ENCODE measurements at regions not wholly inside any gene's neighbourhood (a gene's known extent, or its start where the extent isn't known, plus 50 kb on each side); places are given as distances from the start of the nearest gene placed in this dataset.

DNA sequence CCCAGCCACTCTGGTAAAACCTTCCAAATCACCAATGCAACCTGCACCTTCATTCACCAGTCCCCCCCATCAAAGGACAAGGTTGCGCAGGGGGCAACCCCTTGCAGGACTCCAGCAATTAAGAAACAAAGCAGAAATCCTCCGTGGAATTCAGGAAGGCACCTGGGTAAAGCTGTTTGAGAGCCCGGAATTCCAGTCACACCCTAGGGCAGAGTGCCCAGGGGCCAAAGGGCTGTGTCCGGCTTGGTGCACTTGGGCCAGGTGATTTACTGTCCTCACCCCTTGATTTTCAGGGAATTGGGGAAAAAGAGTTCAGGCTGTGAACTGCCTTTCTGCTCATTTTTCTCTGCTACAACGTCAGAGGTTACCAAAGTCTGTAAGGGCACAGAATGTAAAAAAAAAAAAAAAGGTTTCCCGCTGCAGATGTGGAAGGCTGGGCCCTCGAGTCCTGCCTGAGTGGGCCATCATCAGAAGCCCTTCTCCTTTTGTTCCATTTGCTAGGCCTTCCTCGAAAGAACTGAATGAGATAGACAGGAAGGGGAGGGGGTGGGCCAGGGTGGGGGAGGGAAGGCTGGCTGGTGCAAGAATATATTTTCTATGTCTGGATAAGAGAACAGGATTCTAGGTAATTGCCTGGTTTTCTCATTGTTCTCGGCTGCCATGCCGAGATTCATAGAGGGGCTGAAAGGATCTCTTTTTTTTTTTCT is 266.5 kb upstream of the PSMD7 start:
- no peak for DNase-seq

DNA sequence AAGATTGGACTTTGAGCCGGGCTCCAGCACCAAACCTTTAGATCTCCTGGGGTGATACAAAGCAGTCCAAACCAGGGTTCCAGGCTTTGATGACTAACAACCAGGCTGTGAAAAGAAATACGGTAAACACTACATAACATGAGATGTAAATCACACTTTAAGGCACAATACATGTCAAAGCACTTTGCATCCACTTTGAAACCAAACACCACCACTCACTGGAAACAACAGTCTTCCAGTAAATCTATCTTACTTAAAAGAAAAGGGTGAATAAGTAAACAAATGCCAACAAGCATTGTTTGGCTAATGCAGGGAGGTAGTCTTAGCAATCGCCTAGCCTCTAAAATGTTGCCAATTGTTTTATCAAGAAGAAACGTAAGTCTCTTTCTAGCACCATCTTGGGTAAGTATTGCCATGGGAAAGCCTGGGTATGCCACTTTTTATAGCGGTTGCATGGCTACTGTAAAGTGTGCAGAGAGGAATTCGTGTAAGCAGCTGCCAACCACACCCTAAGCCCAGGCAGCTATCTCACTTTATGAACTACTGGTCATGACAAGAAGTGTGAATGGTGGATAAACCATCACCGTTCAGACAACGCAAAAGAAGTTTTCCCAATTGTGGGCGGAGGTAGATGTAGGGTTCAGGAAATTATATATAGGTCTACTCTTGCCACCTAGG is 267.4 kb upstream of the PSMD7 start:
- DNase-seq, result no peak

DNA sequence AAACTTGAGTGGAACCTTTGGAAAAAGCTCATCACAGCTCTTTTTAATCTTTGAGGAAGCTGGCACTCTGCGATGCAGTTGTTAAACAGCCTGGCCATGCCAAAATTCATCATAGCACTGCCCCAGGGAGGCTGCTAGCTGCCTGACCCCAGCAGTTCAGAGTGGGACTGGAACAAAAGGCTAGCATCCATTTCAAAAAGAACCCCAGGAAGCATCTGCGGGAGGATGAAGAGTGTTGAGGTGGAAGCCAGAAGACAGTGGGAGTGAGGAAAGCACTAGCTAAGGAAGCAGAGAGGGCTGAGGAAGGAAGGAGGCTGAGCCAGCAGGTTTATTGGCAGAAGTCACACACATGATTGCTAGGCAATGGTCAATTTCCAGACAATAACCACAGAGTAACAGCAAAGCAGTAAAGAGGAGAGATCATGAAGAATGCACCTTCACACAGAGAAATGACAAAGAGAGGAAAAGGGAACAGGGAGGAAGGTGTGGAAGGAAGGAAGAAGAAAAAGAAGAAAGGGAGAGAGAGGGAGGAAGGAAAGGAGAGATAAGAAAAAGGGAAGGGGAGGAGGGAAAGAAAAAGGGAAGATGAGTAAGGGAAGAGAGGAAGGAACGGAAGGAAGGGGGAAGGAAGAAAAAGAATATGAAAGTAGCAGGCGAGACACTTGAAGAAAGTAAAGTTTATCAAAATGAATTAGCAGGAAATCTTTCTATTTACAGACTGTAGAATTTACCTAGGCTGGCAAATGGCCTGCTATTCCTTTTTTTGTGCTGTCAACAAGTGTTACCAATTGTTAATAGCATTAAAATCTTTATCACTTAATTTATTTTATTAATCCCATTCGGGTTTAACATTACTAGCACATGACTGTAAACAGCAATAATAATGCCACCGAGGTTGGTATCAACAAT is 270.0 kb upstream of the PSMD7 start:
- DNase-seq, result no peak

DNA sequence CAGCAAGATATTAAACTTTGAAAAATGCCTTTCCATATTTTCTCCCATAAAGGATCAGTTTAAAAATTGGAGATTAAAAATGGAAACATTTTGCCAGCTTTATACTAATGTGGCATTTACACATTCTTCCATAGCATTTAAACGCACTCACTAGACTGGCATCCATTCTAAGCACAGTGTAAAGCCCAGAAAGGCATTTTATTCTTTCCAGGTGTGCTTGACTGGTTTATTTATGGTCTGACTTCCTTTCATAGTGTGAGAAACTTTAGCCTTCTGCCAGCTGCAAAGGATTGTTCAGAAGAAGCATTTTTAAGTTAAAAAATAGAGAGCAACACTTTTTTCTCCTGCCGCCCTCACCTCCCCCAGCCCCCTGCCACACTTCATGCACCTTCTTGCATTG is 271.7 kb upstream of the PSMD7 start:
- no peak for DNase-seq

DNA sequence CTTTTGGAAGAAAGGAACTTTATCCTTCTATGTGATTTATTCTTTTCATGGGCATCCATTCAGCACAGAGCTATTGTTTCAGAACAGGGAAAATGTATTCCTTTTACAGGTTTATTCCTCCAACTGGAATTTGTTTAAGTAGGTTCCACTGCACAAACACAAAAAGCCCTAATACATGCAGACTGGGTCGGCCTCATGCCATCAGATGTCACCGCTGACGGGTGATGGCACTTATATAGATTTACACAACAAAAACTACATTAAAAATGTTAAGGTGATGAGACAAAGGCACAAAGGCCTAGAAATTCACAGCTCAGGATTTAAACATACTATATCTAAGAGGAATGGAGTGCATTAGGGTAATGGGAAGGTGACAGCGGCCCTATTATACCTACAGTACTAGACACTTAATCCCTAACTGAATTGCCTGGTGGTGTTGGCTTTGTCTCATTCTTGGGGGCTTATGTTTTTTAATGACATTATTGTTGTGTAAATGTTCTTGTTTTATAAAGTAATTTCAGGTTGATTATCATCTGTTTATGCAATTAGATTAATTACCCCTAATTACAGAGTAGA is 276.4 kb upstream of the PSMD7 start:
- no peak for DNase-seq

DNA sequence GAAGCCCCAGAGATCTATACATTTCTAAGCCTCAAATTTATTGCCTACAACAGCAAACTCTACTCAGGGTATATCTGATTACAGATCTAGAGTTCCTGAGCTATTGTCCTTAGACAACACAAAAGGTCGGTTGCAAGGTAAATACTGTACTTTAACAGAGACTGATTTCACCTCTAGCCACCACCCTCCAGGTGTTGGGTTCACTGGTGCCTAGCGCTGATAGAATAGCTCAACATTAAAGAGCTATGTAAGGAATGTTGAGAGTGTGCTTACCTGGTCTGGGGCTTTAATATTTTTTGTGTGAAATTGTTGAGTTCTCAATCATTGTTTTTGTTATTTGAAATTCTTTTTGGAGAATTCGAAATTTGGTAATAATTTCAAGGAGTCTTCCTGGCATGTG is 277.0 kb upstream of the PSMD7 start:
- no peak for DNase-seq

DNA sequence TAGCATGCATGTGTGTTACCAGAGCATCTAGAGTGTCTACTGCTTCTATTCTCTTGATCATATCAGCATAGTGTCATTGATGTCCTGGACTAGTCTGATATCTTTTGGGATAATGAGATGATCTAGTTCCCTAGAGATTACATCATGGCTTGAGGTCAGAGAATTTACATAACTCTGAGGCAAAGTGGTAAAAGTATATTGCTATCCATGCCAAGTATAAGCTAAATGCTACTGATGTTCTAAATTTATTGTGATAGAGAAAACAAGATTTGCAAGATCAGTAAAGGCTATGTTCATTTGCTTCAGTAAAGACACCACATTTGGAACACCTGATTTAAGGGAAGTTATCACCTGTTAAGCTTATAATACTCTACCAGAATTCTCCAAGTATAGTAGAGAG is 280.7 kb upstream of the PSMD7 start:
- DNase-seq, result no peak

DNA sequence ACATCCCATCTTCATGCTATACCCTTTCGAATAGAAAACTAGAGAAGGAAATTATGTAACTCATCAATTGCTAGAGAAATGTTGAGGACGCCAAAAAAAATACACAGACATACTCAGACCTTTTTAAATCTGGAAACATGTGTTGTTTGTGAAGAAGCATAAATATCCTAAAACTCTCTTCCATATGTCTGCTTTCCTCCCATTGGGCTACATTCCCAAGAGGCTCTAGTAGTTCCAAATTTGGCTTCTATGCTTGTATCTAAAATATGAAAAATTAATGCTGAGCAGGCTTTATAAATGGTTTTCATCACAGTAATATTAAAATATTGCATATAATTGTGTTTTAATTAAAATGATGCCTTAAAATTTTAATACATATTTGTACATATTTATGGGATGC is 297.9 kb upstream of the PSMD7 start:
- no peak for DNase-seq

DNA sequence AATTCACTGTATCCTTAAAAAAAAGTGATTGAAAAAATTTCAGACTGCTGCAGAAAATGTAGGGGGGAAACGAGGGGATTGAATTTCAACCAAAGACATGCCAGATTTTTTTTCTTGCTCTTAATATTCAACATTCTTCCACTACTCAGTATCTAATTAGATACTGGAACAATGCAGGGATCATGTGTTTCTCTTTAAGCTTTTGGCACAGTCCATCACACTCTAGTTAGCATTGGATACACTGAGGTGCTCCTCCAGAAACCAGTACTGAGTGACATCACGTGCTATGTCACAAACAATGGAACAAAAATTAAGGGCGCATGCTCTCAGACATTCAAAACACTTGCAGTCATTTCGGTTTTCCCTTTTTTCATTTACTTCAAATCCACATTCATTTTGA is 298.6 kb upstream of the PSMD7 start:
- DNase-seq, result no peak

DNA sequence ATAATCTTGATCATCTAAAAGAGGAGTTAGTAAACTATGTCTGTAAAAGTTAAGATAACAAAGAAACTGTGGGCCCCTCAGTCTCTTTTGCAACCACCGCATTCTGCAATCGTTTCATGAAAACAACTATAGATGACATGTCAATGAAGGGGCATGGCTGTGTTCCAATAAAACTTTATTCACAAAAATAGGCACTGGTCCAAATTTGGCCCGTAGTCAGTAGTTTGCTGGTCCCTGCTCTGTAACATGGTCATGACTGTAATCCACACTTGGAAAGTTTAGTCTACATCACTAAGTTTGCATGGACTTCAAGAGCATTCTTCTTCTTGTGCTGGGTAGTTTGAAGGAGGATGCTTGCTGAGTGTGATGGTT is 299.3 kb upstream of the PSMD7 start:
- no peak for DNase-seq

DNA sequence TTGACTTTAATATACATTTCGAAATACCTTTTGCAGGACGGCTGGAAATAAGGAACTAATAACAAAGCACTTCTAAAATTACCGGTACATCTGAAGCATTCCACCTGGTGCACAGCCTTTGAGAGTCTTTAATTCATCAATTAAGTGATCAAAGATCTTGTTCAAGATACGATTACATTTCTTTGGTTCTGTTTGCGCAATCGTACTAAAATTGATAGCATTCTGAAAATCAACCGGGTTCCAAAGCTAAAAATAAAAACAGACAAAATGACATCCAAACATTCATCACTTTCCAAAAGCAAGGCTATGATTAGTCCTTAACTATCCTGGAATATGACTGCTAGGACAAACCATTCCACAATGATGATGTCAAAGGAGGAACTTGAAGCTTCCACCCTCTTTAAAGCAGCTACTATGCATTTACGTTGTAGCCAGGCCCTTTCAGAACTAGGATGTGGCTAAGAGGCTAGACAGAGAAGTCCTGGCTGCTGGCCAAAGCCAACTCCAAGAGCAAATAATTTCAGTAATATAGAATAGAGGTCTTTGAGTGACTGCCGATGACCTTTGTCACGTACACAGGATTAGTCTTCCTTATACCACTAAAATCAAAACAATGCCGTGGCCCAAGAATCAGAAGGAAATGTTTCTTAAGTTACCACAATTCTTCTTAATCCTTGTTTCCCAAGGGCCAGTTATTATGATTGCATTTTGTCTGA is 299.8 kb upstream of the PSMD7 start:
- no peak for DNase-seq

DNA sequence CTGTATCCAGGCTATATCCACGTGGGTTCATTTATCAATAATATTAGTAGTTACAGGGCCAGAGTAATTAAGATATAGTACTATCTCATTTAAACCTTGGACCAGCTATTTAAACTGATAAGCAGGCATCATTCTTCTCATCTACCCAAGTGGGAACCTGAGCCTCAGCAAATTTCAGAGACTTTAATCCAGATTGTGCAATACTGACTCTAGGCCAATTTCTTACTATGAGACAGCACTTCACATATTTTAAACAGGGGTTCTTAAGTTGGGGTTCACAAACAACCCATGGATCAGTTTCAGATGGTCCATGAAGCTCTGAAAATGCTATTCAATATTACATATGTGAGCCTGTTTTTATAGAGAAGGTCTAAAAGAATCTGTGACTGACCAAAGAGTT is 302.7 kb upstream of the PSMD7 start:
- DNase-seq, result no peak

DNA sequence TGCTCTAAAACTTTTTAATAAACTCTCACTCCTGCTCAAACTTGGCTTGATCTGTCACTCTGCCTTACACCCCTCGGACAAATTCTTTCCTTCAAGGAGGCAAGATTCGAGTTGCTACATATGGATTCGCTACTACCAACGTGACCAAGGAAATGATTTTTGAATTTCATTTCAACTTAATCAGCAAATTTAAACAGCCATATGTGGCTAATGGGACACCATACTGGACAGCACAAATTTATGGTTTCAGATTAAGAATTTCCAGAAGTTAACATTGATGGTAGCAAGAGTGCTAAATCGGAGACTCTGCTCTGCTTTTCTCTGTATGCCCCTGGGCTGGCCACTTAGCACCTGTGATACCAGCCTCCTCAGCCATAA is 318.2 kb upstream of the PSMD7 start:
- DNase-seq, result no peak

DNA sequence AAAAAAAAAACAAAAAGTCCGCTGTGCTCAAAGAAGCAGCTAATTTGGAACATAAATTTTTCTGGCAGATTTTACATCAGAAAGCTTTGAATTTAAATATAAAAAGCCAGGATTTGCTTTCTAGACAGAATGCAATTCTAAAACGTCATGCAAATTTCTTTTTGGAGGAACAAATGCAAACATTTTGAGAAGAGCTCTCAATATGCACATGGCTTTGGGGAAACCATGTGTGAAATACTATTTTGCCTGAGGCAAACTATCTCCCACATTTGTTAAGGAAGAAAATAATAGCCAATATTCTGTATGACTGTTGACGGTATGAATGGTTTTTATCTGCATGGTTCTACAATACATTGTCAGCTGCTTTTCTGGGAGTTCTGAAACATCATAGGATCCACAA is 320.0 kb upstream of the PSMD7 start:
- no peak for DNase-seq

DNA sequence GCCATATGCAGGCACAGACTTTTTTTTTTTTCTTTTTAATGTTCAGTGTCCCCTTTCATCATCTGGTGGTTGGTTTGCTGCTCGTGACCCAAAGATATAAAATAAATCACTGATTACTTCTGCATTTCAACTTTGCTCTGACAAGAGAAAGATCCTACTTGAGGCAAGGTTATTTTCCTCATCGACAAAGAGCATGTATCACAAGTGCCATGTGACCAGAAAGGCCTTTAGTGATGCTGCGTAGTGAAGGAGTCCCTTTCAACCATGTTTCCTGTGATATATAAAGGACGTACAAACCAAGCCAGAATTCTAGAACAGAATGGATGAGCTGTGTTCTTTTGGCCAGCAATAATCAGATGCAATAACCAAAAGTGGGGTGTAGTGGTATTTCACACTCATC is 323.4 kb upstream of the PSMD7 start:
- no peak for DNase-seq

DNA sequence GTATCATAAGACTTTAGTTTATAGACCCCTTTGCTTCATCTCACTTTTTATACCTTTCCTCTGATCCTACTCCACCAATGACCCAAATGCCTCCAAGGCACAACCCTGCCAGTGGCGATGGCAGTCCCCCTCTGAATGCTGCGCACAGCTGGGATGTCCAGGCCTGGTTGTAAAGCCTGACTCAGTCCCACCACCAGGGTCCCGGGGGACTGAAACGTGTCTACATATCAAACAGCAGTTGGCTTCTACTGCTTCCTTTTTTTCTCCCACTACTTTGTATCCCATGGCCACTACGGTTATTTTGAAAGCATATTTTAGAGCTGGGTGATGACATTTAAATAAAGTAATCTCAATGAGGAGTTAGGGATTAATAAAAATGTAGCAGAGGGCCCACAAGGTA is 329.8 kb upstream of the PSMD7 start:
- DNase-seq, result no peak

DNA sequence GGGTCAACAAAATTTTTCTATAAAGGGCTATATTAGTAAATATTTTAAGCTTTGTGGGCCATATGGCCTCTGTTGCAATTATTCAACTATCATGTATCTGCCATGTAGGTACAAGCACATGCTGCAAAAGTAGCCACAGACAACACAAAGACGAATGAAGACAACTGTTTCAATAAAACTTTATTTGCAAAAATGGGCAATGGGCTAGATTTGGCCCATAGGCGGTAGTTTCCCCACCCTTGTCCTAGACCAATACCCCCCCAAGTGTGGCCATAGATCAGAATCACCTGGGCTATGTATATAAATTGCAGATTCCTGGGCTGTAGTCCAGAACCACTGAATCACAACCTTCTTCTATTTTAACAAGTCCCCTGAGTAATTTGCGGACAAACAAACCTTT is 331.0 kb upstream of the PSMD7 start:
- no peak for DNase-seq

DNA sequence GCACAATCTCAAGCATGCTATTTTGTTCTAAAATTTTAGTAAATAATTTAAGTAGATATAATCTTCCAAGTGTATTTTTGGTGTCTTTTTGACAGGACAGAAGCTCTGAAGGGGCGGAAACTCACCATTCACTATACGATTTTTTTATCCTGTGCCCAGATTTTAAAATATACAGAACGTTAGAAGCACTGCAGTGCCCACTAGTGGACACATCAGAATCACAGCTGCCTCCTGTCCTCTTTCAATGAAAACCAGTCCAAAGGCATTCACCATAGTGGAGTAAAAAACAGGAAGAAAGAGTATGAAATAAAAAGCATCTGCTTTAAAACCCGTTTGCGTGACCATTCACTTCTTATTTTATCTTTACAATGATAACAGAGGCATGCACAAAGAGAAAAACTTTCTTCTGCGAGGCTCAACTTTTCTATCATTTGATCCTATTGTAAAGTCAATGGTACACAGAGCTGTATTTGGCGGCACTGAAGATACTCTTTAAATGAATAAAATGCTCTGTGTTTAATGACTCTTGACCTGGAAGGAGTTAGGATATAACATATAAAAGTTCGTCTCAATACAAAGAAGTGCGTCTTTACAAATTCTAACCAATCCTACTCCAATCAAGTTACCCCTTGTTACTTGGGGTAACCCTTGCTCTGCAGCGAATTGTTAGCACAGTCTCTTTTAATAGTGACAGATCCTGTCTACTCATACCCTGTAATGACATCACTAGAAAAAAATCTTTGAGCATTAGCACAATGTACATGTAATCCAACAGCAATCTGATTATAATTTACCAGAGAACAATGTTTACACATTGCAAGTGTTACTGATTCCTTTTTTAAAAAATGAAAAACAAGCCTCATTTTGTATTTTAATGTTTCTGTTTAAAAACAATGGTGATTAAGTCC is 339.8 kb upstream of the PSMD7 start:
- peak; percentile 45 for DNase-seq

DNA sequence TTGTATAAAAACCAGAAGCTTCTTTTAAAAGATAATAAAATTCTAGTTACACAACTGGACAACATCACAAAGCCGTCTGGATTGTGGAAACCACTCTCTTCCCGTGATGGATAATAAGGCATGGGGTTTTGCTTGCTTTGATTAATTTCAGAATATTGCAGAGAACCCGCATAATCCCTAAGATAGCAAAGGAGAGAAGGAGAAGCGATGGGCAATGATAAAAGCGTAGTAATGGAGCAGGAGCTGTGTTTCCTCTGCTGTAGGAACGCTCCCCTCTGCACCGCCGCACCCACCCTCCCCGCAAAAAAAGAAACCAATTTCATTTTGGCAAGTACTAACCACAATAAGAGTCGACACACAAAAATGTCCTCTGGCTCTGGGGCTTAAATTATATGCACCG is 340.9 kb upstream of the PSMD7 start:
- DNase-seq, result no peak

DNA sequence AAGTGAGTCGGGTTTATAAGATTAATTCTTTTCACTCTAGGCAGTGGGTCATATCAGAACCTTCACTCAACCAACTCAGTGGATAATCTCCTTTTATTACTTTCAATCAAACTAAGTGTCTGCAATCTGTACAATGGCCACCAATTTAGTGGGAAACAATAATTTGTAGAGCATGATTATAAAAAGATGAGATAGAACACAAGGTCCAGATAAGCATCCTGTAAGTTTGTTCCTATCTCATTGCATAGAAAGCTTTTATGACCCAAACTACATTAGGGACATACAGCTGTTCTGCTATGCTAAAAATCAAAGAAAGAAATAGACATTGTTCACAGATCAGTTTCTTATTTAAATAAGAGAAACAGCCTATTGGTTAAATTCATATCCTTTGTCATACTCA is 341.4 kb upstream of the PSMD7 start:
- no peak for DNase-seq

DNA sequence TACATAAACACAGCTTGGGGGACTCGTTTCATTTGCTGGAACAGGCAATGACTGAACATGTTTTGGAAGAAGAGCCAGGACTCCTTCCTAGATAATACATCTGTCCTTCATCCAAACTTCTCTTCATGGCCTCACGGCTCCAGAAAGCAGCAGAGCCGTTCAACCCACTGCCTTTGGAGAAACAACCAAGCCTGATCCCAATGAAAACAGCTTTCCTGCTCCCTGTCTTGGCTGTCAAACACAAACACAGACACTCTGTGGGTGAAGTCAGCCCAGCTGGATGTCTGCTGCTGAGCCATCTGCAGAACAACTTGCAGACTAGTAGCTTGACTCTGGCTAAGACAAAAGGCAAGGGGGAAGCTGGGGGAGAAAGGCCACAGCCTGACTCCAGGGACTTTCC is 345.1 kb upstream of the PSMD7 start:
- no peak for DNase-seq

Measured in activated CD4-positive, alpha-beta T cell treated with anti-CD3 and anti-CD28 coated beads for 48 hours (primary cell).